HG03196 (cell line): ENCODE measurements at regions not wholly inside any gene's neighbourhood (a gene's known extent, or its start where the extent isn't known, plus 50 kb on each side); places are given as distances from the start of the nearest gene placed in this dataset.

ENCODE experiments used
- ATAC-seq: cut with Tn5 transposase; IDR thresholded peaks from one replicate; pipeline ENCODE4 v1.9.1; 2021; ENCODE audit not compliant: unreplicated experiment

DNA sequence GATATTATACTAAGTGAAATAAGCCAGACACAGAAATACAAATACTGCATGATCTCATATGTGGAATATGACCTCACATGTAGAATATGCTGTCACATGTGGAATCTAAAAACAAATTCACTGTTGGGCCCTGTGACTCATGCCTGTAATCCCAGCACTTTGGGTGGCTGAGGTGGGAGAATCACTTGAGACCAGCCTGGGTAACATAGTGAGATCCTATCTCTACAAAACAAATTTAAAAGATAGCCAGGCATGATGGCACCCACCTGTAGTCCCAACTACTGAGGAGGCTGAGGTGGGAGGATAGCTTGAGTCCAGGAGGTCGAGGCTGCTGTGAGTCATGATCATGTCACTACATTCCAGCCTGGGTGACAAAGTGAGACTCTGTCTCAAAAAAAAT lies 160.3 kb downstream of the PTEN start:
- no peak for ATAC-seq

DNA sequence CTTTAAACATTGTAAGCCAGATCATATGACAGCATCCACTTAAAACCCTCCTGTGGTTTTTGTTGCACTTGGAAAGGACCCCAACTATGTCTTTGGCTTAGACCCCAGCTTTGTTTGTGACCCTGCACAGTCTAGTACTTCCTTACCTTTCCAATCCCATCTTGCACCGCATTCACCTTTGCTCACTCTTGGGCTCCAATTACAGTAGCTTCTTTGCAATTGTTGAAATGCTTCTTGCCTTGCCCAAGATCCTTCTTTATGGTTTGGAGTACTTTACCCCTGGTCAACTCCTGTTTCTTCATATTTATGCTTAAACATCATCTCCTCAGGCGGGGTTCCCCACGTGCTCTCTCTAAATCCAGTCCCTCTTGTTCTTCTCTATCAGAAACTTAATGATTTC lies 162.6 kb downstream of the PTEN start:
- ATAC-seq = no peak

DNA sequence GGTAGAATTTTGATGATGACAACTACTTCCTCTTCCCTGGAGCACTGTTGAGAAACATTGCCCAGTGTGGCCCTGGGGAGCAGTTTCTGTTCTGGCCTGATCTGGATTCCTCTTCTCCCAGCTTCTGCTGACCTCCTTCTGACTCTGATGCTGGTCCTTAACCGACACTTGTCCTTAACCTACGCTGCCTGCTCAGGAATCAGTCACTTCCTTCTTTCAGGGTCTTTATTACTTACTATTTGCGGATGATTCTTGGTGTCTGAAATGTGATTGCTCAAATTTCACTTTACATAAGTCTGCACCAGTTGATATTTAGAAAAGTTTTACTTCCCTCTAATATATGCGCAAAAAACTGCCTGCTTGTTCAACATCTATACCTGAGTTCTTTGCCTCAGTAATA lies 164.1 kb downstream of the PTEN start:
- ATAC-seq = no peak

DNA sequence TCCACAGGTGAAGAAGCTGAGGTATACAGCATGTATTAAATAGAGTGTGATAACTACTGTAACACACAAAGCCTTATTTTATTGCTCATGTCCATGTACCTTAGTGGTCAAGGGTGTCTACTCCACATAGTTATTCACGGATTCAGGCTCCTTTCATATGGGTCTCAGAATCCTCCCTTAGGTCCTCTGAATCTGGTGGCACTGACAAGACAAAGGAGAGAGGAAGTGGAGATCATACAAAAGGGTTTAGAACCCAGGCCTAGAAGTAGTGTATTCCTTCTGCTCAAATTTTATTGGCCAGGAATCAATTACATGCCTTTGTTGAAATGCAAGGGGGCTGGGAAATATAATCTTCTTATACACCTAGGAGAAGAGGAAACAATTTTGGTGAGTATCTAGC lies 164.6 kb downstream of the PTEN start:
- no peak for ATAC-seq

DNA sequence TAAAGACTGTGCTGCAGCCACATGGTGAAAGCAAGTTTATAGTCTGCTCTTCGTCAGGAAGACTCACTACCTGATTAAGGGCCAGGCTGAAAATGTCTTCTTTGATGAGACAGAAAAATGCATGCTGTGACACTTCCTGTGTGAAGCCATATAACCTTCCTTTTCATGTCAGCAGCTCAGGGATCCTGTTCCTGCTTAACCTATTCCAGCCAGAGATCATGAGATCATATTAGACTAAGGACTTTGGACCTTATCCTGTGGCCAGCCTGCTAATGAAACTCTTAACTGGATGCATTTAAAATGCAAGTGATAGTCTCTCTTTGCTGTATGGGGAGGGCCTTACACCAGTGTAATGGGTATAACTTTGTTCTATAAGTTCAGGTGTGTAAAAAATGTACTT lies 165.2 kb downstream of the PTEN start:
- ATAC-seq = no peak

DNA sequence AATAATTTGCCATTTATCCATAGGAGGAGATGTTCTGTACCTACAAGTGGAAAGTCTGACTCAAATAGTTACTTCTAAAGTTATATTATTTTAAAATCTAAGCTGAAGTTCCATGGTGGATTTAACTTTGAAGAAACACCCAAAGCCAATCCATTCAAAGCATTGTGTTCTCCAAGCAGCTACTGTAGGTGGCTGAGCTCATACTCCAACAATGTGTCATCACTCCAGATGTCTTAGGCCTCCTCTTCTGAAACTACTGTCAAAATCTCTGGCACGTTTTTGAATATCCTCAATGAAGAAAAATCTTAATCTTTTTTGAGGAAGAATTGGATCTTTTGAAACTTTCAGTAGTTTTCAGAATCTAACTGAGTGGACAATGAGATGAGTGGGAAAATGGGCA lies 169.1 kb downstream of the PTEN start:
- ATAC-seq = no peak

DNA sequence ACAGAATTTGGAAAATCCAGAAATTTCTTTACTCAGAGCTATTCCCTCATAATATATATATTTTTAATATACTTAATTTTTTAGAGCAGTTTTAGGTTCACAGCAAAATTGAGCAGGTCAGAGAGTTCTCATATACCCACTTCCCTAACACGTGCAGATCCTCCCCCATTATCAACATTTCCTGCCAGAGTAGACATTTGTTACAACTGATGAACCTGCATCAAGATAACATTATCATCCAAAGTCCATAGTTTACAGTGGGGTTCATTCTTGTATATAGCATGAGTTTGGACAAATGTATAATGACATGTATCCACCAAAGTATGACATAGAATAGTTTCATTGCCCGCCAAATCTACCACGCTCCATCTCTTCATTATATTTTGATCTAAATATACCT lies 170.0 kb downstream of the PTEN start:
- no peak for ATAC-seq

DNA sequence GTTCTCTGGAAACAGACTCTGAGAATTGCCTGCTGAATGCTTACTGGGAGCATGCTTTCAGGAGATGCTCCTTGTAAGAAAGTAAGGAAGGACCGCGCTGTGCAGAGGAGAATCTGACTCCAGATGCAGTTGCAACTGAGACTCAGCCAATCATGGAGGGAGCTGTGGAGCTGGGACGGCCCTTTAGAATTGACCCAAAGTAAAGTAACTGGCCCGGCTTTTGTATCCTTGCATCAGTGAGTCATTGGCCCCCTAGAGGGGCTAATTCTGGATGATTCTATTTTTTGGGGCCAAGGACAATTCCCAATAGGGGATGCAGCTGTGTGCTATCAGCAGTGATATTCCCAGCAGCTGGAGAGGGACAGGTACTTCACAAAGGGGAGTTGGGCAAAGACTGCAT lies 170.4 kb downstream of the PTEN start:
- no peak for ATAC-seq

DNA sequence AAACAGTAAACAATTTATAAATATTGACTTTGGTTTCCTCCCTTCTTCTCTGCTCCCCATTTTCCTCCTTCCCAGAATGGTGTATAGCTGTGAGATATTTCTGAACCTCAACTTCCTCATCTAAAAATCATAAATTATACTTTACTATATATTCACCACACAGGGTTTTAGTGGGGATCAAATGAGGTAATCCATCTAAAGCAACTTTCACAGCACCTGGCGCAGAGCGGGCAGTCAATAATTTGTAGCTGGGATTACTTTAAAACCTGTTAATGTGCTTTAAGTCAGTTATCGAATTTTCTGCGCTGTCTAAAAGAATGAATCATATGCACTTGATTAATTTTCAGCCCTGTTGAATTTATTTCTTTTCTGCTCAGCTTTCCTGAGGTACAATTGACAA lies 172.7 kb downstream of the PTEN start:
- no peak for ATAC-seq

DNA sequence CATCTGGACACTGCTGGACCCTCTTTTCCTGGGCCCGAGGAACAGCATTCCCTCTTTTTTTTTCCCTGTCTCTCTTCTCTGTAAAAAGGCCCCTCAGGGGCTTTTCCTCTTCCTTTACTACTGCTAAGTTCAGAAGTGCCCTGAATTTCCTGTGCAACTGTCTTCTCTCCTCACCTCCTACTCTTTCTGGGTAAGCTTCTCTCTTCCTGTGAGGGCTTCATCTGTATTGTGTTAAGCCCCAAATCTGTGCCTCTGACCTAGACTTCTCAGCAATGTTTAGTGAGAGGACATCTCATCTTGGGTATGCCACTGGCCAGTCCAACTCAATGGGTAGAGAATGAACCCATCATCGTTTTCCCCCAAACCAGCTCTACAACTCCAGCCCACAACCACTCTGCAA lies 174.2 kb downstream of the PTEN start:
- ATAC-seq = no peak

DNA sequence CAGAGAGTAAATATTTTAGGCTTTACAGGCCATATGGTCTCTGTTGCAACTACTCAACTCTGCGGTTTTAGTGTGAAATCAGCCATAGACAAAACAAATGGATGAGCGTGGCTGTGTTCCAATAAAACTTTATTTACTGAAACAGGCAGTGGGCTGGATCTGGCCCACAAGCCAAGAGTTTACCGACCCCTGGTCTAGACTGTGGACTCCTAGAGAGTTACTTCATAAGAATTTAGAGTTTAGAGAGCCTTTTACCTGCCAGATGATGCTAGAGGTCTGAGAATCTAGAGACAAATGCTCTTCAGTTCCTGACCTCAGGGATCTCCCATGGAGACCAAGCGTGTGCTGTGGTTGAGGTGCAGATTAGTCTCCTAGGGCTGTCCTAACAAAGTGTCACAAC lies 174.8 kb downstream of the PTEN start:
- ATAC-seq = no peak

DNA sequence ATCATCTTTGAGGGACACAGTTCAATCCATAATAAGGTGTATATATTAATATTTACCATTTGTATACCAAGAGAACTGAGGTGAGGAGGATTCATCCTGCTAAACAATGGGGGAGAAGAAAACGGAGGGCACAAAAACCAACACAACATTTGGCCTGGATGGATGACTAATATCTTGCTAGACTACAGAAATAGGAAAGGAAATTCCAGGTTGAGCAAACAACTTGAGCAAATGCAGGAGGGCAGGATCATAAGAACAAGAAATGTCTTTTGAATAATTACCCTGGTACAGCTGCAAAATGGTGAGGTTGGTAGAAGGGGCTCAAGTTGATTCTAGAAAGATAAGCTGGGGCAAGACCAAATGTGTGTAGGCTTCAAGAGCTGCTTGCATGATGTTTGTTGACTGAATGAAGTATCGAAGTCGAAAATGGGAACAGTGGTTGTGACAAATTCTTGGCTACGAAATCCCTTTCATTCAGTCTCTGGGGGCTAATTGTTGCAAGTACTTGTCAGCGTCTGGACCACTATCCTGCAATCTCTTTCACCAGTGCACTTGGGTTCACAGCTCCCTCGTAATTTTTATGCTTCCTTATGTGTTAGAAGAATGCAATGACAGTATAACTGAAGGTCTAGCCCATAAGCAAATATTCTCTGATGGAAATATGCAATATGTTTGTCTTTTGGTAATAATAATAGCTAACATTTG lies 176.2 kb downstream of the PTEN start:
- no peak for ATAC-seq

DNA sequence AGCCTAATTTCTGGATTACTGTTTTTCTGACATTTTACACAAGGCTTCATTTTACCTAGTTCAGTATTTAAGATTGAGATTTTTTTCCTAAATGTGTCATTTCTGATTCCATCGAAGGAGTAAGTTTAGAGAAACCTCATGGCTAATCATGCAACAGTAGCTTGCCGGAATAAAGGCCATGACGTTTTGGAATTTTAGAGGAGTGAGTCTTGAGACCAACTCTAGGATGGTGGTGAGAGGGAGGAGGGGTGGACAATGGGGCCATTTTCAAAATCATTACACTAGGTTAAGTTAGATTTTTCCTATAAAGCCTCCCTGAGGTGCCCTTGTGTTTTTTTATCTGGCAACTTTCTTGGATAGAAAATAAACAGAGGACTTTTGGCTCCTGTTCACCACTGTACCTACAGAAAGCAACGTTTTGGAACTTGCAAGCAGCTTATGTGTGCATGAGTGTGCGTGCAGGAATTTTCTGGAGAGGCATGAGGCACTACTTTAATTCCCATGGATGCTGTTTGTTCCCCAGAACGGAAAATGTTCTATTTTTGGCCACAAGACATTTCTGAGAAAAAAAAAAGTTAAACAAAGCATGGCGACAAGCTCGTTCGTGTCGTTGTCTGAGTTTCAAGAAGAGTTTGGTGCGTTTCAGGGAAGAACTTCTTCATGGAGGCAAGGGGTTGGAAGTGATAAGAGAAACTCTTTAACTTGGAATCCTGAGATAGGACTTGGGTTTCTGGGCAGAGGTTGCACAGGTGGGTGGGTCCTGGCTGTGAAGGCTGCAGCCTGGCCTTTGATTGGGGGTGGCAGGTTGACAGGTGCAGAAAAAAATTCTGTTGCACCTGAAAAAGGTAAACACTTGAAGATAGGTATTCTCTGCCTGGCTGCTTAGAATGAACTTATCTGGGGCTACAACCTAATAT lies 178.1 kb downstream of the PTEN start:
- no peak for ATAC-seq

DNA sequence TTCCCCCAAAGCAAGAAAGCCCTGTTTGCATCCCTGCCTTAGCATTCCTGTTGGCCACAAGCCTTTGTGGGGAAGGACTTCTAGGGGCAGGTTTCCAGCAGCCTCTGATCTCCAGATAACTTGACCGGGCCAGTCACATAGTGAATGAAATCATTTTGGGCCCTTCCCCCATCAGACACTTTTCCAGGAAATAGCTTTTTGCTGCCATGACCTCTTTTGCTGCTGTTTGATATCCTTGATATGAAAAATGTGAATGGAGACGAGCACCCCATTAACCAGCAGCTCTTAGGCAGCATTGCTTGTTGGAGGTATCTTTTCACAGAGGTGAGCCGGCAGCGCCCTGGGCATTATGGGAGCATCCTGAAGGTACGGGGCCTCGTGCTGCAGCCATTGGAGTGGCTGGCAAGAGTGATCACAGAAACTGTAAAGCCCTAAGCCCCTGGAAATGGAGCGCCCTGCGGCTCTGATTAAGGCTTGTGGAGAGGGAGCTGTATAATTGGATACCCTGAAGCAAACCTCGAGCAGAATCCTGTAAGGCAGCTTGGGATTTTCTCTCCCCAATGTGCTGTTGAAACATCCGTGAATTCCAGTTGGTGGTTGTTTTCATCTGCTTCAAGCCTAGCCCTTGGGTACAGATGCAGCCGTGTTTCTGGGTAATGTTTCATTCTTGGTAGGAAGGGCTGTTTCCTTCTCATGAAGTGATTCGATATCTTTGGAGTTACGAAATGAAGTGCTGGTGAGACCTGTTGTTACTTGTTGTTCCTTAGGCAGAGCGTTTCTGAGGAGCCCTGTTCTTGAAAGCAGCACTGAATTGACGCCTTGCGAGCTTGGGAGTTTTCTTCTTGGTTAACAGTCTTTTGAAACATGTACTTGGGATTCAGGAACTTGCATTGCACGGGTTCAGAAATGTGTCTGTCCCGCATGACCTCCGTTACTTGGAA lies 179.0 kb downstream of the PTEN start:
- no peak for ATAC-seq

DNA sequence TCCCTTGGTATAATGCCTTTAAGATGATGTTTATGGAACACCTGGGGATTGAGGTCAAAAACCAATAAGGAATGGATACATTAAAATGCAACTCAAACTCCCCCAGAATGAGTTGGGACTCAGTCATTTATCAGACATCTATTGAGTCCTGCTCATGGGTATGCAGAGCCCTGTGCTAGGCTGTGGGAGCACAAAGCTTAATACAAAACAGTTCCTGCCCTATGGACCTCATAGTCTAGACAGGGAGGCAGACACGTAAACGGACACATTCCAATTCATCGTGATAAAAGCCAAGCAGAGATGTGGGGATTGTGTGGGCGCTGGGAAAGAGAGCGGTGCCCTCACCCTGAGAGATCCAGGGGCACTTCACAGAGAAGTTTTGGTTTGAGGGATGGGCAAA lies 181.7 kb downstream of the PTEN start:
- no peak for ATAC-seq

DNA sequence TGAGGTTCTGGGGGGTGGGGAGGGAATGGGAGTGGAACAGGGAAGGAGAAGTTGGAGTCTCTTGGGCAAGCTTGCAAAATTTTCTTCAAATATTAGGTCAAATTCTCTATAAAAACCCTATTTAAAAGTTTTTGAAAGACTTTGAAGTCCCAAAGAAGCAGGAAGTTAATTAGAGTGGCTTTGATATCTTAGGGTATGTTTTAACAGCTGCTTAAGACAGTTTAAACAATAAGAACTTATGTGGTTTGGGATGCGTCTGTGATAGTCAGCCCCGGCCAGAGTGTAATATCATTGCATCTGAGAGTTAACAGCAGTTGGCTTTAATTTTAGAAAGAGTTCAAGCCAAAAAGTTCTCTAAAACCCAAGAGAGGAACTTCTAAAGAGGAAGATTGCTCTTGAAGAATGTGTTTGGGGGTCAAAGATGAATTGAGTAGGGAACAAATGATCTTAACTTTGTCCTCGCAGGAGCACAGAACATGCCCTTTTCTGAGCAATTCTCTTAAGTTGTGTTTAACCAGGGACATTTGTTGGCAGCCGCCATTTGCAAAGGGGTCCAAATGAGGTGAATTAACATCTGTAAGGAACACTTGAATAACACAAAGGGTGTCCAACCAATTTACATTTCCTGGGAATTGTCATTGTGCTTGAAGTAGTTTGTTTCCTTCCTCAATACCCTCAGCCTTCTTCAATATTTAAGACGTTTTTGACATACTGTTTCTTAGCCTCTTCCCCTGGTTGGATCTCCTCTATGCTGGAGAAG lies 182.4 kb downstream of the PTEN start:
- no peak for ATAC-seq

DNA sequence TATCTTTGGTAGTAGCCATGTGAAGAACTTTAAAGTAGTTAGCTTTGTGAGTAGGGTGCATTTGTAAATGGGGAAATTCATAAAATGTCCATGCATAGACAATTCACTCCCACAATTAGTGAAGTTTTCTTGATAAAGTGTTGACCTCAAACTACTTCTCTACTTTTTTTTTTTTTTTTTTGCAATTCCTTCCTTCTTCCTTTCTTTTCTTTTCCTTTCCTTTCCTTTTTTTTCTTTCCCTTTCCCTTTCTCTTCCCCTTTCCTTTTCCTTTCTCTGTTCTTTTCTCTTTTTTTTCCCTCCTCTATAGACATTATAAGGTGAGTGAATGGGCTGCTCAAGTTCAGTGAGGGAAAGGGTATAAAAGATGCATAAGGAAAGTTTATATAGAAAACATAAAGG lies 184.2 kb downstream of the PTEN start:
- no peak for ATAC-seq

DNA sequence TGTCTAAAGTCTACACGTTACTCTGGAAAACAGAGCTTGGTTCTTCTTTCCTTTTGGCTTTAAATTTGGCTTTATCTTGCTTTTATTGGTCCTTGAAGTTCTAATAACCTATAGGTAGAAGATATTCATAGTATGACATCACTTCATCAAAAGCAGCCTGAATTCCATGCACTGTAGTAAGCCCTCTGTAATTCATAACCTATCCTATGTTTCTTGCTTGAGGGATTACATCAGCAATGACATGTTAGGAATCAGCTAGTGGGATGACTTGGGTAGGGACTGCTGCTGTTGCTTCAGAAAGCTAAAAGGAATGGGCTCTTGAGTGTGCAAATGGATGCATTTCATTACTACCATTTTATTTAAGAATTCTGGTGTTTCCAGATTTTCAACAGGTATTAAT lies 184.9 kb downstream of the PTEN start:
- ATAC-seq = no peak

DNA sequence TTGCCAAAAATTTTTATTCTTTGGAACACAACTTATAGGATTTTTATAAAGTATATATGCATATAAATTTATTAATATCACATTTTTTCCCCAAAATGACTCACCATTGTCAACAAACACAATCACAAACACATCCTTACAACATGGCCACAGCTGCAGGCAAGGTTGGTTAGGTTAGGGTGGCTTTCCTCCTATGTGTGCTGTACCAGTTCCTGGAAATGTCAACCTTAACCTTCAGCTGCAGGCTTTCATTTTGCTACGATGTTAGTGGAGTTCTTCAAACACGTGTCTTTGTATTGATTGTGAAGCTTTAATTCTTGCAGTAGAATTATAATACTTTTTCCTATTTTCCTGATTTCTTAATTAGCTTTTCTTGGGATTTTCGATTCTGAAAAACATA lies 185.8 kb downstream of the PTEN start:
- ATAC-seq = no peak

DNA sequence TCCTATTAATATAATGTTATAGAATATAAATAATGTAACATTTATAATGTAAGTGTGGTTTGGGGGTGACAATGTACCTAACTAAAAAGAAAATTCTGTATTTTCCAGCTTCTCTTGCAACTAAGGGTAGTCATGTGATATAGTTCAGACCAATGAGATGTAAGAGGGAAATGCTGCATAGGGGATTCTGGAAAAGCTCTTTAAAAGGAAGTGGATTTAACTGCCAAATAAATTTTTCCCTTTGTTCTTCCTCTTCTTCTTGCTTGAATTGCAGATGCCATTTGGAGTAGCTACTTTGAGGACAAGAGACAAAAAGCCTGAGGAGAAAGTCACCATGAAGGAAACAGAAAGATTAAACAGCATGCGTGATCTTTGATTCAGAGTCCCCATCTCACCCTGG lies 194.3 kb downstream of the PTEN start:
- ATAC-seq = no peak

DNA sequence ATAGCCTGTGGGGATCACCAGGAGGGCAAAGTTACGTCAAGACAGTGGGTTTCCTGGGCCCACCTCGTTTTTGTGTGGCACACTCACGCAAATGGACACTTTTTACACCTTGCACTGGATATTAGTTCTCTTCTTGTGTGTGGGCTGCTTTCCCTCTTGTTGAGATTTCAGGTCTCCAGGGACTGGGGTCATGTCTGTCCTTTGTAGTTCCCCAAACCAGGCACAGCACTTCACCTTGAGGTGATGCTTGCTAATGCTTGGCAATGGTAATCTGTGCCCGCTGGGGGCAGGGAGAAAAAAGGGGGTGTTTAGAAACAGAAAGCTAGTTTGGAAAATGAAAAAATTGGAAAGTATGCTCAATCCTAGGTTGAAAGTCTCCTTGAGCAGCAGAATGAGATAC lies 195.3 kb downstream of the PTEN start:
- no peak for ATAC-seq
